GM21737 (cell line): ENCODE measurements at regions not wholly inside any gene's neighbourhood (a gene's known extent, or its start where the extent isn't known, plus 50 kb on each side); places are given as distances from the start of the nearest gene placed in this dataset.

Experiments
- ATAC-seq: cut with Tn5 transposase; IDR thresholded peaks from one replicate; pipeline ENCODE4 v1.9.1; 2021; ENCODE audit warnings: mild to moderate bottlenecking, moderate library complexity; ENCODE audit not compliant: unreplicated experiment

DNA sequence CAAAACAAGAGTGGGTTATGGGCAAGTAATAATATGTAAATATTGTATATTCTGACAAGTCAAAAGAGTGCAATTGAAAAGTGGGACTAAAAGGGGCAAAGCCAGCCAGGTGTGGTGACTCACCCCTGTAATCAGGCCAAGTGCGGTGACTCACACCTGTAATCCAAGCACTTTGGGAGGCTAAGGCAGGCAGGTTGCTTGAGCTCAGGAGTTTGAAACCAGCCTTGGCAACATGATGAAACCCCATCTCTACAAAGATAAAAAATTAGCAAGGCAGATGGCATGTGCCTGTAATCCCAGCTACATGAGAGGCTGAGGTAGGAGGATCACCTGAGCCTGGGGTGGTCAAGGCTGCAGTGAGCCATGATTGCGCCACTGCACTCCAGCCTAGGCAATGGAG lies 304.0 kb downstream of the HHIPL2 start:
- ATAC-seq = no peak

DNA sequence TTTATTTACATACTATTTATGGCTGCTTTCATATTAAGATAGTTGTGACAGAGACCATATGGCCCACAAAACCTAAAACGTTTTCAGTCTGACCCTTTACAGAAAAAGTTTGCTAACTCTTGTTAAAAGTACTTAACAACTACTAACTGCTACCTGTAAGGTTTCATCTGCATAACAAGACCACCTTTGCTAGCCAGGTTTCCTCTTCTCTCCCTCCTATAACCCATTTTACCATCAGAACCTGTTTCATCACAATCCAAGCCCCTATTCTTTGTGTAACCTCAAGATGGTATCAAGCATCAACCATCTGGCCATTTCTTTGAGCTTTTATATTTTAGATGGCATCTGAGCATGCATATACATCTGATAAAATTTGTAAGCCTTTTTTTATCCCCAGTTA lies 305.4 kb downstream of the HHIPL2 start:
- ATAC-seq = no peak

DNA sequence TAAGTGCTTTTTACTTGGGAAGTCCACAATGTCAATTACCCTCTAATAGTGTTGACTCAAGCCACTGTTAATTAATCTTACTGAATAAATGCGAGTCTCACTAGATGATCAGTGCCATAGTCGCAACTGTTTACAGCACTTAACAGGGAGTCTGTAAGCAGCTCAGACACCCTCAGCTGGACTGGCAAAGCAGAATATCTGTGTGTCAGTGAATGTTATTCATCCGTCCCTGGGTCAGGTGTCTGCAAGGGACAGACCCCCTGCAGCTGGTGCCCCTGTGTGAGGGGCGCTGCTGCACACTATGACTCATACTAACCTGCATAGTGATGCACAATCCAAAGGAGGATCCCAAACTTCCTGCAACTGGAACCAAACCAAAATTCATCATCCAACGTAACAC lies 306.5 kb downstream of the HHIPL2 start:
- no peak for ATAC-seq

DNA sequence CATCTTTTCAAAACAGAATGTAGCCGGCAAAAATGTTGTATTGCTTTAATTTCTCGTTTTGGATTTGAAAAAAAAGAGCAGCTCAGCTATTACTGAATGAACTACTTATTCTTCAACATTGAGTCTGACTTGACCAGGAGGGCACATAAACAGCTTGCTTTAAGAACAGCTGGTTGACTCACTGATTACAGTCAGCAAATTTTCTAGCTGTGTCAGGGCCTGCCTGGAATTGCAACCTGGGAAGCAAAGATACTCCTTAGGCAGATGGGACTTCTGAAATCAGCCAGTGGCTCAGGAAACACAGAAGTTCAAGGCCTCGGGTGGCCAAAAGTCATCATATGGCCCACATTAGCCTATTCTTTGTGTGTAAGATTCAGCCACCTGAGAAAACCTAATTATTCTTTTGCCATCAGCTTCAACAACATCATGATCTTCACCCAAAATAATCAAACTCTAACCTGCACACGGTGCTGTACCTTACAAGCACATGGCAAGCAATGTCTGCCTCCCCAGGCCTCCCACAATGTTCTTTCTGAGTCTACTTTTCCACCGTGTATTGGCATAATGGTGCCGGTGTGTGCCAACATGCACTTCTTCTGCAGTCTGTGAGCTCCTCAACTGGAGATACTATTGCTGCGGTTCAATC lies 307.2 kb downstream of the HHIPL2 start:
- no peak for ATAC-seq

DNA sequence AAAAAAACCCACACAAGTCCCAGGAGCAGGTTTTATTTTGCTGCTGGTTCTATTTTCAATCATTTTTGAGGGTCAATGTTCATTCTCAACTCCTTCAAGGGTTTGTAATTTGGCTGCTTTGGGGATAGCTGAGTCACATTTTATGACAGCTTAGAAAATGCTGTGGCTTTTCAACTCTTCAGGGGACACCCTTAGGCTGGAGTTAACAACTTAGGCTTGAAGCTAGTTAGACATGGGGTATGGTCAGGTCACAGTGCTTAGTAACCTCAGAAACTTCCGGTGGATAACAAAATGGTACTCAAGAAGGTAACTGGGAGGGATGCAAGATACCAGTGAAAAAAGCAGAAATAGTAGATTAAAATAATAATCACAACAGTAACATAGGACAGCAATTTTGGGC lies 308.8 kb downstream of the HHIPL2 start:
- no peak for ATAC-seq

DNA sequence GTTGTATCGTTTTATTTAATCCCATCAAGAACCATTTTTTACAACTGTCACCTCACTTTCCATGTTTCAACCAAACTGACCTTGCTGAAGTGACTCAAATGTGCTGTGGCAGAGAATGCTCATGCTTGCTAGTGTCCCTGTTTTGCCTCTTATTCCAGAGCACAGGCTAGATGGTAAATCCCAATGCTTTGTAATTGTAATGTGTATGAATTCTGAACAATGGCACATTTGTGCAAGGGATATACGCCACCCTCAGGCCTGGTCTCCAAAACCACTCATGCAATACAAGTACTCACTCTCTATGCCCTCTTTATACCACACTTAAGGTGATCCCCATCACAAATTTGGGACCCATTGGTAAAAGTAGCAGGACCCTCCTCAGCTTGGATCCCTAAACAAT lies 313.6 kb downstream of the HHIPL2 start:
- ATAC-seq = no peak

DNA sequence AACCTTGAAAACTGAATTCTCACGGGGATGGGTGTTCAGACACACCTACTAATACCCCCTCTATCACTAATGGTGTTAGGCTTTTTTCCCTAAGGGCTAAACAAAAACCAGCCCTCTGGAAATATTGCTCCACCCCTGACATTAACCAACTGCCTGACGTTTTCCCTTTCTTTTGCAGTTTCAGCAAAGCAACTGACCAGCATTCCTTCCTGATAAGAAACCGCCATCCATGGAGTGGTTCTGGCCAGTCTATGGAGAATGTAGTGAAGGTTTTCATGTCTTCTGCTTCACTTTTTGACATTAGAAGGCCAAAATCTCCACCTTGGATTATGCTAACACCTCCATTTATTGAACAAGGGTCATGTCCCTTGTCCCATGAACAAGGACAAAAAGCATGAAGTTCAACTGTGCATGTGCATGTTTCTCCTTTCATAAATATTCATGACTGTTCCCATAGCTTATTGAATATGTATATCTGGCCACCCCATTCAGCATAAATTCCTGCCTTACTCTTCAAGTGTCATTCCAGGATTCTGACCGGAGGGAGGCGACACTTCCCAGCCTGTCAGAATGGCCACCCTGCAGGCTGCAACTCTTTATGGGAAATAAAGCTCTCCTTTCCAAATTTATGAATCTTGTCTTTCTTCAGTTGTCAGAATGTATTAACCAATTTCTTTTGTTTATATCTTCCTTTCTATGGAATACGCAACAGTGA lies 314.3 kb downstream of the HHIPL2 start:
- ATAC-seq = no peak

DNA sequence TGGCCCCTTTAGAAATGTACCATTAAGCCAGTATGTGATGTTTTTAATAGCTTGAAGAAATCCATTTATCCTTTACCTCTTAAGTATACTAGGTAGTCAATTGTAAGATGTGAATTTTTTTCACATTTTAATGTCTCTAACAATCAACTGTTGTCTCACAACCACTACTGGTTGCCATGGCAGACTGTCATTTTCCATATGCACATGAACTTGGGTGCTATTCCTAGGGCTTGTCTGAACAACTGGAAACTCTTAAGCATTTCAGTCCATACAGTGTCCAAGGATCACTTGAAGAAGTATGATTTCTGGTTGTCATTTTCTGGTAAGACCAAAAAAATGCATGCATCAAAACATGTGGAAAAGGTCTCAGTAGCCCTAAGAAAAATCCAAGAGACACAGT lies 315.1 kb downstream of the HHIPL2 start:
- ATAC-seq = no peak

DNA sequence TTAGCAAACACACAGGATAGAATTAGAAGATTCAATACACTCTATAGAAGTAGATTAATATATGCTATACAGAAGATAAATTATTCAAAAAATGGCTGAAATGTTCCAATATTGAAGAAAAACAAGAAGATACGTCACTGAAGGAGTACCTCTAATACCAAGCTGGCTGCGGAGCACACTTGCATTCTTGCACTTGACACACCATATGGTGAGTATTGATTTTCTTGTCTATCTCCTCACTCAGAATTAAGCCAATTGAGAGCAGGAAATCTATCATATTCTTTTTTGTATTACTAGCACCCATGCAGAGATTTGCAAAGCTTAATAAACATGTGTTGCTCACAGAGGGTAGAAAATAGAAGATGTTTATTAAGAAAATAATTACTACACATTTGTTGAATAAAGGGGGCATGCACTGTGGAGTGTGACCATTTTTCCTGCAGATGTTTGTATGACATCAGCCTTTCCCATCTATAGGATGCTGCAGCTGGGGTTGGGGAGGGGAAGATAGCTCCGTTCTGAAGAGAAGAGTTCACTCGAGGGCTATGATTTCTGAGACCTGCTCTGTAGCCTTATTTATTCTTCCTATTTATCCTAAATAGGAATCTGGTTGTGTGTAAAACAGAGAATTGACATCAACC lies 318.1 kb downstream of the HHIPL2 start:
- no peak for ATAC-seq

DNA sequence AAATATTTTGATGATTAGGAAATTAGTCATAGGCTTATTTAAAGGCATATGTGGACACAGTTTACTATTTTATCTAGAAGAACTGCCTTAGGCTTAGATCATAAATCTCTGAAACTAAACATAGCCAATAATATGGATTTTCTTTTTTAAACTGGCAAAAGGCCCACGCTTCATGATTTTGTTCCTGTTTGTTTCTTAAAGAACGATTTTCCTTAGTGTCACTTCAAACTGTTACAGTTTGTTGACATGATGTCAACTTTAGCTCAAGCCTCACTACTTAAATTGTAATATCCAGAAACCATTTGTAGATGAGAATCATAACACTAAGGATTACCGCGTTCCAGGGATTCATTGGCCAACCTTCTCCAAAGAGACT lies 322.6 kb downstream of the HHIPL2 start:
- no peak for ATAC-seq

DNA sequence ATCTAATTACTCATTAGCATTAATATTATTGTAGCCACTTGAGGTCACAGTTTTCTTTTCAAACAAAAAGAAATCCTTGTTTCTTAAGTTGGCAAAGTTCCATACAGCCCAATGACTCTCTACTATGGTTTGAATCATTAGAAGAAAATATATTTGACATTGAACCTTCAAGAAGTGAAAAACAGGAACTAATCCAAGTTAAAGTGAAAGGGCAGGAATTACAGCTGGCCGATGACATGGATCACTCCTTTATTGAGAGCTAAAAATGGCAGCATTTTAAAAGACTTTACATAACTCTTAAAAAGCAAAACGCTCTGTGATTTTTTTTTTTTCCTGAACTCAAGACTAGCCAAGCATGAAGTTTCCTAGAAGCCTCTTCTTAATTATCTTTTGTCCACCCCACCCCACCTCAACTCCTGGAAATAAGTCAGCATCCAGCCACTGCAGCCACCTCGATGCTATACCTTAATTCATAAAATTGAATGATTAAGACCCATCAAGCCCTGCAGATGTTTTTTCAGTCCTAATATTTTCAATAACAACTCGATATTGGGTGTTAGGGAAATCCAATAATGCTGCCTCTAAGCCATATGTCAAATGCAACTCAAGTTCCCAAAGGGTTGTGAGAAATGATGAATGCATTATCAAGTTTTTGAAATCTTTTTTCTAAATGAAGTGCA lies 323.1 kb downstream of the HHIPL2 start:
- no peak for ATAC-seq

DNA sequence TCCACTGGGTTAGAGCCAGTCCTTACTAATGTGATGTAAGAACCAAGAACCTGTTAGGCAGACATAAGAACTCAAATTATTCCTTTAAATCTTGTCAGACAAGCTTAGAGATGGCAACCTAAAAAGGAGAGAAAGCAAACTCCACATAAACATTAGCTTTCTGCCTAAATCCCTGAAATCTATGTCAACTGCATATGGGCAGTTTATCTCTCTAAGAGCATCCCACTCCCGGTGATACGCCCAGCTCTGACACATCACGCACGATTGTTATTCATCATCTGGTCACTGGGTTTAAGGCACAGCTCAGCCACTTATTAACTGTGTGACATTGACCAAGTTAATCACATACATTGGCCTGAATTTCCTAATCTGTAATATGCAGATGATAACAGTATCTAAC lies 323.7 kb downstream of the HHIPL2 start:
- ATAC-seq = no peak

DNA sequence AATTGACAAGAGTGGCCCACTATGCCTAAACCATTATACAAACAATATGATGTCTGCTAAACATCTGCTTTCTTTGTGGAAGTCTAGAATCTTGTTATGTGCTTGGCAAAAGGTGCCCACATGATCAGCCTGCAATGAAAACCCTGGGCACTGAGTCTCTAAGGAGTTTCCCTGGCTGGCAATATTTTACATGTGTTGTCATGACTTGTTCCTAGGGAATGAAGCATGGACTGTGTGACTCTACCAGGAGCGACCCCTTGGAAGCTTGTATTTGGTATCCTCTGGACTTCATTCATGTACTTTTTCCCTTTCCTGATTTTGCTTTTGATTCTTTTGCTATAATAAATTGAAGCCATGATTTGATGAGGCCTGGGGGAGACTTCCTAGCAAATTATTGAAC lies 324.9 kb downstream of the HHIPL2 start:
- no peak for ATAC-seq

DNA sequence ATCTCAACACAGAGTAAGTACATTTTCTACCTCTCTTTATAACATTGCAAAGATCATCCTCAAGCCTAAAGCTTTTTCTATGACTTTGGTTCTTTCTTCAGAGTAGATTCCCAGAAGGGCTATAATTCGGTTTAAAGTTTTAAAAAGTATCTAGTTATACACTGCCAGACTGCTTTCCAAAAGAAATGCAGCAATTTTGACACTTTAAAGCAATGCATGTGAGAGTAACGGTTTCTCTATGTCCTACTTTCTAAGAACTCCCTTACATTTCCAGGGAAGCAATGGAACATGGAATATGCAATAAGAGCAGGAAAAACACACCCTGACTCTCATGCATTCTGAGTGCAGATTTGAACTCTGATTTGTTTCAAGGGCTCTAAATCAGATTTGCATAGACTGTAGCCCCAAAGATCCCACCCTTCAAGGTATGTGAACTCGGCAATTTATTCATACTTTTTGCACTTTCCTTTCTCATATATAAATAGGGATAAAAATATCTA lies 331.6 kb downstream of the HHIPL2 start:
- ATAC-seq = no peak

DNA sequence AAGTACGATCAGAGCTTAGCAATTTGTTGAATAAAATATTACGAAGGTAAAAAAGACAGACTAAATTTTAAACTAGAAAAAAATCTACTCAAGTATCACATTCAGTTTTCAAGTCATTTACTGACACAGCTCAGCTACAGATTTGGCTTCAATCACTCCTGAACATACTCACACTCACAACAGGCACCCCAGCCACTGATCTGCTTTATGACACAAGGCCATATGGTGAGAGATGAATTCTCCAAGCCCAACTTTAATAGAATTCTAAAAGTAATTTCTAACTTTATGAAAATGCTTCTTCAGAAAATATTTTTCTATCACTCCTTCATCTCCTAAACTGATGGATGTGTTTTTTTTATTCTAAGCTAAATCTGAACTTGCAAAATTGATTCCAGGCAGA lies 337.1 kb downstream of the HHIPL2 start:
- no peak for ATAC-seq

DNA sequence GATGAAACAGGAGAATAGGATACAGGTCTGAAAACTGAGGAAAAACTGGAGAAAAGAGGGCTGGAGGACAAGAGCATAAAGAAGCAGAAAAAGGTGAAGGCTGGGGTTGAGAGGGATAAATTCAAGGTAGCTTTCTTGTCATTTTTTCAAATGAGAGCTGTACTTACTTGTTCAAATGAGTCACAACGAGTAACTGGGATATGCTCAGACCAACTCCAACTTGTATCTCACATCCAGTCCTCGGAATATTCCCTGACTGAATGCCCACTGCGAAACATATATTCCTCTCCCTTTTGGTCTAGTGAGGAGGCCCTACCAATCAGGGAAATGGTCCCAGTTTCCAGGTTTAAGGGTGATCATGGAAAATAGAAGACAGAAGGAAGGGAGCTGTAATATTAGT lies 343.4 kb downstream of the HHIPL2 start:
- ATAC-seq = no peak

DNA sequence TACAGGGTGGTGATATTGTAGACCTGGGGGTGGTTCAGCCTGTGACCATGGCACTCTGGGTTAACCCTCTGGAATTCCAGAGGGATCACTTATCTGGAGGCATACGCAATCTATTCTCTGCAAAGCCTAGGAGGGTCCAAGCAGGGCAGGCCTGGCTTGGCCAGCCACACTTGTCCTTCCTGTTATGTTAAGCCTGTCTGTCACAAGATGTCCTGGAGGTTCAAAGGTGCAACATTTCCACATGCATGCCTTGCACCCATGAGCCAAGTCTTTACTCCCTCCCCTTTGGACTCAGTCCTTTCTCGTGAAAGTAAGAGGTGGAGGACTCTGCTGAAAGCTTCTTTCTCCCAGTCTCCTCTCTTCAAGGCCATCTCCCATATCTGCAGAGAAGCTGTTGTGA lies 345.1 kb downstream of the HHIPL2 start:
- no peak for ATAC-seq

DNA sequence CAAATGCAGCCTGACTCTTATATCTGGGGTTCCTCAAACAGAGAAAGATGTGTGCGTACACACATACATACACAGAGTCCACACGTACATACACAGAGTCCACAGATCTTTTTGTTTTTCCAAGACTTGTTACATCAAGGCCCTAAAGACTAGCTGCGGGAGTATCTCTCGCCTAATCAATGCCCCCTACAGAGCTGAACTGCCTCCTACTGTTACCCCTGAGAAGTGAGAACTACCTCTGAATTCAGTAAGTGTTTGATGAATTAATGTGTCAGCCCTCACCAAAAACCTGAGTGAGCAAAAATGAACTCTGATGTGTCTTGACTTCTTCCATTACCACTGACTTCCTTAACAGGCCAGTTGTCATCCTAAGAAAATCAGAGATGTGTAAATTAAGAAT lies 351.2 kb downstream of the HHIPL2 start:
- ATAC-seq = no peak

DNA sequence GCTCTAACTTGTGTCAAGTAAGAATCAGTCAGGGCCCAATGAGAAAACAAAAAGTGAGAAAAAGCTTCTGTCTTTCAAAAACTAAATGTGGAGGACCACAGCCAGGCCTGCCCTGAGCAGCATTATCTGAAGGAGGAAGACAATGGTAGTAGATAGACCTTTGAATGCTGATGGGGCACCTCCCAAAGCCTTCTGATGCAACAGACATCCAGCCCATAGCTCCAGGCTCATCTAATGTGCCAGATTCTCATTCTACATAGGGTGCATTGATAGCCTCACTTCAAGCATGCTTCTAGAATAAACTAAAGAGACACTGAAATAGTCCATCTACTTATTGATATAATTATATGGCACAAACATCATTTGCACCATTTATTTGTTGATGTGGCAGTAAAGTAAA lies 351.6 kb downstream of the HHIPL2 start:
- ATAC-seq = no peak

DNA sequence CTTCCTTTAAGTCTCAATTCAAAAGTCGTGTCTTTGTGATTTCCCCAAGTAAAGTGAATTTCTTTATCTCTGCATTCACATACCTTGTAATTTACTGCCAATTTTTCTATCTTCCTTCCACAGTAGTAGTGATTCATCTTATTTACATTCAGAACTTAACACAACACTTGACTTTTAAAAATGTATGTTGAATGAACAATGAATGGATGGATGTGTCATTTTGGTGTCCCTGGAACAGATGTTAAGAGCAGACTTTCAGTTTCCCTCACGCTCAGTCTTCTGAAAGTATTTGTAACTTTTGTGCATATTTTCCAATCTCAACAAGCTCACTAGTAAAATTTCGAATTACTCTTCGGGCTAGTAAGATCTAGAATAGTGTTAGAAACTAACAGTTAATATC lies 352.0 kb downstream of the HHIPL2 start:
- ATAC-seq = no peak

DNA sequence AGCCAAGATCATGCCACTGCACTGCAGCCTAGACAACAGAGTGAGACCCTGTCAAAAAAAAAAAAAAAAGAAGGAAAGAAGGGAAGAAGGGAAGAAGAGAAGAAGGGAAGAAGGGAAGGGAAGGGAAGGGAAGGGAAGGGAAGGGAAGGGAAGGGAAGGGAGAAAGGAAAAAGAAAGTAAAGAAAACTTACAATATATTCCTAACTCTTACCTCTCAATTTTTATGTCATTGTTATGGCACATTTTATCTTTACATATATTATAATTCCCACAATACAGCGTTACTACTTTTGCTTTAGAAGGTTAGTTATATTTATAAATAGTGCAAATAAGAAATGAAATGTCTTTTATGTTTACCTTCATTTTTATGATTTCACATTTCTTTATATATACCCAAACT lies 358.7 kb downstream of the HHIPL2 start:
- no peak for ATAC-seq
